CD4-positive, alpha-beta T cell treated with Interleukin-15 for 4 hours (primary cell): ENCODE measurements at regions not wholly inside any gene's neighbourhood (a gene's known extent, or its start where the extent isn't known, plus 50 kb on each side); places are given as distances from the start of the nearest gene placed in this dataset.

Experiments
- DNase-seq: peaks from one replicate; pipeline ENCODE4 v3.0.0-alpha.2; 2020; ENCODE audit warnings: low spot score

- no peak for DNase-seq
Observed at GRCh38 chr6:108751851-108752732, 96.1 kb upstream of the ARMC2 start.

GRCh38 chr6:108752733-108753590 lies 95.3 kb upstream of the ARMC2 start:
- no peak for DNase-seq

- no peak for DNase-seq
Observed at GRCh38 chr6:108755257-108756240, 92.7 kb upstream of the ARMC2 start.

- no peak for DNase-seq
Observed at GRCh38 chr6:108757357-108757756, 90.9 kb upstream of the ARMC2 start.

GRCh38 chr6:108758884-108759283 lies 89.3 kb upstream of the ARMC2 start:
- no peak for DNase-seq

GRCh38 chr6:108760126-108761050 lies 87.8 kb upstream of the ARMC2 start:
- DNase-seq, result no peak

GRCh38 chr6:108762394-108762793 lies 85.8 kb upstream of the ARMC2 start:
- no peak for DNase-seq

GRCh38 chr6:108763931-108764579 lies 84.2 kb upstream of the ARMC2 start:
- DNase-seq, result no peak

- DNase-seq, result no peak
Observed at GRCh38 chr6:108764580-108764950, 83.7 kb upstream of the ARMC2 start.

- no peak for DNase-seq
Observed at GRCh38 chr6:108765495-108765894, 82.7 kb upstream of the ARMC2 start.

GRCh38 chr6:108766419-108766818 lies 81.8 kb upstream of the ARMC2 start:
- DNase-seq, result no peak

- no peak for DNase-seq
Observed at GRCh38 chr6:108766886-108767285, 81.3 kb upstream of the ARMC2 start.

- DNase-seq, result no peak
Observed at GRCh38 chr6:108767418-108768165, 80.6 kb upstream of the ARMC2 start.

- DNase-seq, result no peak
Observed at GRCh38 chr6:108768166-108768555, 80.1 kb upstream of the ARMC2 start.

GRCh38 chr6:108768792-108769524 lies 79.3 kb upstream of the ARMC2 start:
- DNase-seq, result no peak

GRCh38 chr6:108771421-108771820 lies 76.8 kb upstream of the ARMC2 start:
- no peak for DNase-seq

GRCh38 chr6:108774555-108774954 lies 73.7 kb upstream of the ARMC2 start:
- no peak for DNase-seq

- no peak for DNase-seq
Observed at GRCh38 chr6:108777536-108777935, 70.7 kb upstream of the ARMC2 start.
